Left ventricle myocardium superior (tissue), 1 donor: ENCODE measurements at regions not wholly inside any gene's neighbourhood (a gene's known extent, or its start where the extent isn't known, plus 50 kb on each side); places are given as distances from the start of the nearest gene placed in this dataset.

Experiments
- ATAC-seq: fragments of 200-7000 bp; cut with Tn5 transposase; one replicate; pipeline ENCODE4 v1.9.1; 2020; ENCODE audit warnings: mild to moderate bottlenecking, moderate library complexity
- DNase-seq: peaks from one replicate; pipeline ENCODE4 v3.0.0-alpha.2; 2020
- intact Hi-C: fragments of 100-400 bp; cut with micrococcal nuclease; formaldehyde crosslinking; loops from one replicate; pipeline ENCODE4 v1.11.0; 2022
- donor health status: DM: no; HTN: yes; CAD: no; lungs with severe emphysema.

DNA sequence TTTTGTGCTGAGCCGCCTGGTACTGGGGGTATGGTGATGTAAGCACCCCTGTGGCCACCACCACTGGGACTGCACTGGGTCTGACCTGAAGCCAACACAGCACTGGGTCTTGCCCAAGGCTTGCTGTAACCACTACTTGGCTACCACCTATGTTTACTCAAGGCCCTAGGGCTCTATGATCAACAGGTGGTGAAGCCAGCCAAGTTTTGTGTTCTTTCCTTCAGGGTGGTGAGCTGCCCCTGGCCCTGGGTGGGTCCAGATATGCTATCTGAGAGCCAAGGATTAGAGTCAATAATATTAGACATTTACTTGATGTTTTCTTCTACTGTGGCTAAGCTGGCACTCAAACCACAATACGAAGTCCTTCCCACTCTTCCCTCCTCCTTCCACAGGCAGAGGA is 55.1 kb upstream of the PAGE4 start:
- ATAC-seq (no peak), DNase-seq (no peak)
- intact Hi-C loops, result no loop called here

DNA sequence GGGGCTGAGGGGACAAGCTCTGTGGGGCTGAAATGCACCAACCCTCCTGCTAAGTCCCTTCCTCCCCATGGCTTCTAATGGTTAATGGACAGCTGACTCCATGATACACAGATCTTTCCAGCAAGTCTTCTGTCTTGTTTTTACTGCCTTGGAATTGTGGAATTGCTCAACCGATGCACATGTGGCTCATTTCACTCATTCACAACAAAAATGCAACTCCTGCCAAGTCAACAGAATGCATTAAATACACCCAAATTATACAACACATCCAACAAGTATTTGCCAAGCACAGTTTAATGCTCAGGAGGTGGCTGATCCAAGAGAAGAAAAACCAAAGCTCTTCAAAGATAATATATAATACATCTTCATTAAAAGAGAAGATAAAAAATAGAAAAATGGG is 61.9 kb upstream of the PAGE4 start:
- intact Hi-C loops, result no loop called here
- ATAC-seq, result no peak
- DNase-seq, result no peak

DNA sequence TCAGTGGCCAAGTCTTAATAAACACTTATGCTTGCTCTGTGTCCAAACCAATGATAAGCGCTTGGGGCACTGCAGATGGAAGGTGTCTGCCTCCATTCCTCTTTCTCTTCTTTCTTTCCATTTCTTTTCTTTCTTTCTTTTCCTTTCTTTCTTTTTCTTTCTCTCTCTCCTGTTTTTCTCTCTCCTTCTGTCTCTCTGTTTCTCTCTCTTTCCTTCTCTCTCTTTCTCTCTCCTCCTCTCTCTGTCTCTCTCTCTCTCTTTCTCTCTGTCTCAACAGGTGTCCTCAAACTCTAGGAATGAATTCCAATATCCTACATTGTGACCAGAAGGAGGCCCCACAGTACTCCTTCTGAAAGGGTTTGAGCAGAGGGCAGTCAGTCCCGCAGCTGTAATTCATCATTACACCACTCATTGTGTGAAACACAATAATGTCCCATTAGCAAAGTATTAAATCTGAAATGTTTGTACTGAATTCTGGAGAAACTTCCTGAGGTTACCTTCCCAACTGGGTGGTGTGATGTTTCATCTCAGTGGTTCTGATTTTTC is 66.5 kb upstream of the PAGE1 start:
- intact Hi-C loops, result no loop called here
- ATAC-seq (no peak), DNase-seq (no peak)

DNA sequence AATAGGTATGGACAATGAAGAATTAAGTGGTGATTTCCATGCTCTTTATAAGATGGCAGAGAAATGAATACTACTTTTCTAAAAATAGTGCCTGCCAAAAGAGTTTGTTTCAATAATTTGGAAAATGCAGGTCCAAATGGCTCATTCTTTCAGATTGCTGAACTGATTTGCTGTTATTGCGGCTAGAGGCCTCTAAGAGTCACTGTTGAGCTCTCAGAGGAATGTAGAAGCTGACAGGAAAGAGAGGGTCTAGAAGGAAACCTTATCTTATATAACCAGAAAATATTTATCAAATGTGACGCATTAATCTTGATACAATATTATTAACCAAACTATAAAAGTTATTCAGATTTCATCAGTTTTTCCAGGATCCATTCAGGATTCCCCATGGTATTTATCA is 65.7 kb upstream of the PAGE1 start:
- DNase-seq (no peak), ATAC-seq (no peak)
- intact Hi-C loops, result no loop called here

DNA sequence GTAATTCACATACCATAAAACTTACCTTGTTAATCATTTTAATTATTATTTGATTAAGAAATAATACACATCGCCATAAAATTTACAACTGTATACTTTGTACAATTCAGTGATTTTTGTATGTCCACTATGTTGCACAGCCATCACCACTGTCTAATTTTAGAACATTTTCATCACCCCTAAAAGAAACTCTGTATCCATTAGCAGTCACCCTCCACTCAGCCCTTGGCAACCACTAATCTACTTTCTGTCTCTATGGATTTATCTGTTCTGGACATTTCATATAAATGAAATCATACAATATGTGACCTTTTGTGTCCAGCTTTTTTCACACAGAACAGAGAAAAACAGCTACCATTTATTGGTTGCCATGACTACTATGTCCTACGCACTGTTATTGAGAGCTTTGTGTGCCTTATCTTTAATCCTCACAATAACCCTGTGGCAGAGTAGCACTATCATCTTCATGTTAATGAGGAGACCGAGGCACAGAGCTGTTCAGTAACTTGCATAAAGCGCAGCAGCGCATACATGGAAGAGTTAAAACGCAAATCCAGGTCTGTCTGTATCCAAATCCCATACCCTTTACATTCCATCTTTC is 64.6 kb upstream of the PAGE1 start:
- ATAC-seq (peak; percentile 52), DNase-seq (no peak)
- intact Hi-C loops, result no loop called here

DNA sequence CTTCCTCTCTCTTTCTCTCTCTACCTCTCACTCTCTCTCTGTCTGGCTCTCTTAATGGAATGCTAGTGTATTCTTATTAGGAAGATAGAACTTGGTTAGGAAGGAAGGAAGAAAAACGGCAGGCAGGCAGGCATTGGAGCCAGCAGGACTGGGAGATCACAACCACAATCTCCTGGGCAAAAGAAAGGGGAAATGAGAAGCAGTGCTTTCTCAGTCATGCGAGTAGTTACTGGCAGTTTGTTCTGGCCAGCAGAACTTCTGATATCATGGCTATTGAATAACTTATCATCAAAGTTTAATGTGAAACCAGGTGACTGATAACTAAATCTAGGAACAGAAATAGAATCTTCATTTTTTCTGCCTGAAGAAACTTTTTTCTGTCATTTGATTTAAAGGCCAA is 60.9 kb upstream of the PAGE1 start:
- no peak for ATAC-seq
- intact Hi-C loops, result no loop called here
- no peak for DNase-seq

DNA sequence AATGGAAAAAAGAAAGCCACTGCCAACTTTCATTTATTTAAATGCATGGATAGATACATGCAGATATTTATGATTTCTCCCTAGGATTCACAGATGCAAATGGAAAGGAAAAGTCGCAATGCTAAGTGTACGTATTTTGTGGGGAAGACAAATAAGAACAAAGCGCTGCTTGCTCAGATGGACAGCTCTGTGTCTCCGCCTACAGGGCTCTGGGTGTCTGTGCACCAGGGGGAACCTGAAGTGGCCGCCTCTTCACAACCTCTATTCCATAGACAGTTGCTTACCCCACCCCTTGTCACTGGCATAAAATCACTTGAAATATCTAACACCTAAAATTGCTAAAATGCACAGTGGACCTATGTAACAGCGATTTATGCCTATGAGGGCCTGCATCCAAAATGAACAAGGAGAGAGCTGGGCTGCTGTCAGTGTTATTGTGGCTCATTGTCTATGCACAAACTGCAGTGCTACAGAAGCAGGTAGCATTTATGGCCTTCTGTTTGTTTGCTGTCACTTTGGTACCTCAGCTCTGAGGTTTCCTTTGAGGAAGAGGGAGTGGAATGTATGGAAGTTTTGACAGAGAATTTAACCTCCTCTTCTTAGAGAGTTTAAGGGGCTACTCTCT is 58.6 kb upstream of the PAGE1 start:
- DNase-seq (peak; percentile 29), ATAC-seq (no peak)
- intact Hi-C loops, result no loop called here

DNA sequence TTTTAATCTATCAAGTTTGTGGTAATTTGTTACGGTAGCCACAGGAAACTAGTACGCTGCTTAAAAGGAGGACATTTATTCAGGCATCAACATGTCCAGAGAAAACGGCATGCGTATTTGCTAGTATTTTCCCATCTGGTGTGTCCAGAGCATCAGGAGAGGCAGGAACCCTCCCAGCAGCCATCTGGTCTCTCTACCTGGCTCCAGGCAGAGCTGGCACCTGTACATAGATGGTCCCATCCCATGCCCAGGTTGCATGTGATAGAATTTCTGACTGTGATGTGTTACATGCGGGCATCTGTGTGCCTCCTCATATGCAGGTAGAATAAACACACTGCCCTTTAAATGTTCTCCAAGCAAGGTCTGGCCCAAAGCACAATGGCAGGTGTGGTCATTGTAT is 57.9 kb upstream of the PAGE1 start:
- DNase-seq, result no peak
- ATAC-seq, result no peak
- intact Hi-C loops, result no loop called here

DNA sequence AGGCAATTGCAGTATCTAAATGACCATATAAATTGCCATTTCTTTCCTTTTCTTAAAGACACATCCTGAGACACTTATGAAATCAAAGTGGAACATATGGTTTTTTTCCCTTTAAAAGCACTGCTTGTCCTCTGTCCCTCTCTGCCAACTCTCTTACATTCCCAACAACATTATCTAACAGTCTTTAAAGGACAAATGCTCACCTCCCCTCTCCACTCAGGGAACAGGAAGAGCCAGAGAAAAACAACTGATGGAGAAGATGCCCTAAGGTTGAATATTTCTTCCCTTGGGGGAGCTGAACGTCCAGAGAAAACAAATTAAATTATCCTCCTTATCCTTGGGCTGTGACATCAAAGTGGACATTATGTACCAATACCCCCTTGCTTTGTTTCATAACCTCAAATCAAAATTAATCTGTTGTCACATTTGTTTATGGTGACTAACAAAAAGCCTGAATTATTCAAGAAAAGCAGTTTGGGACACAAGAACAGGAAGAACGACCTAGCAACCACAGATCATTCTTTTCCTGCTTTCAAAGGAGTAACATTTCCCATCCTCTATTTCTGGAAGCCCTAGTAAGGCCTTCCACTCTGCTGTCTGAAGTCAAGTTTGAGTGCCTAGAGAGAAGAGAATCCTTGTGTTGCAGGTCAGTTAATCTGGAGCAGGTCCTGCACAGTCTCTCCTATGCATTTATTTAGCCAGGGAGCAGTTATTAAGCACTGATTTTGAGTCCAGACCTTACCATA is 52.6 kb upstream of the PAGE1 start:
- DNase-seq, result no peak
- ATAC-seq, result no peak
- intact Hi-C loops, result no loop called here

DNA sequence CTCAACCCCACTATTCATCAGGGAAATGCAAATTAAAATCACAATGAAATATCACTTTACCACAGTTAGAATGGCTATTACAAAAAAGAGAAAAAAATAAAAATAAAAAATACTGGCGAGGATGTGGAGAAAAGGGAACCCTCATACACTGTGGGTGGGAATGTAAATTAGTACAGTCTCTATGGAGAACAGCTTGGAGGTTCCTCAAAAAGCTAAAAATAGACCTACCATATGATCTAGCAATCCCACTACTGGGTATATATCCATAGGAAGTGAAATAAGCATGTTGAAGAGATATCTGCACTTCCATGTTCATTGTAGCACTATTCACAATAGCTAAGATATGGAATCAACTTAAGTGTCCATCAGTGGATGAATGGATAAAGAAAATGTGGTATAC is 50.5 kb upstream of the PAGE1 start:
- ATAC-seq, result no peak
- intact Hi-C loops, result no loop called here
- no peak for DNase-seq
